ENCODE measurements at regions not wholly inside any gene's neighbourhood (a gene's known extent, or its start where the extent isn't known, plus 50 kb on each side); places are given as distances from the start of the nearest gene placed in this dataset.

DNA sequence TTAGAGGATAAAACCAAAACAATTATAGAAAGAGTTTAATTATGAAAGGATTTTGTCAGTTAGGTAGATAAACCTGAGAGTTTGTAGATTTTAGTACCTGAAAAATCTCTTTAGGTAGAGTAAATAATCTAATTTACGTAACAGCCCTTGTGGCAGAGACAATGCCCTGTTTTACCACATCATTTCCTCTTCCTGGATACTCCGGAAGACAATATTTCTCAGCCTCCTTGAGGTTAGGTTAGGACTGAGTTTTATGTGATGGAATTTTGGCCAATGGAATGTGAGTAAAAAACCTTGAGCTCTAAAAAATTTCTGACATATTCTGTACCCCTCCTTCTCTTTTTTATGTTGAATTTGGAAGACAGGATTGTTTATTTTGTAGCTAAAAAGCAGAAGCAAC lies 50.7 kb upstream of the TPRG1 start:
- Mint-ChIP-seq H3K4me3 (peak overlapping the region; percentile 76 to 88), H3K27ac (peak overlapping the region; percentile 92 to 99), H3K9me3 (peaks cover 0 to 11% of the 10 kb centered on the region in 2 donors), H3K27me3 (no peaks in the 10 kb centered on the region), H3K36me3 (ENCODE audit: insufficient read depth) (peaks cover 6% of the 10 kb centered on the region), H3K4me1 (ENCODE audit: low read depth in 2 of 2) (peaks cover 8 to 42% of the 10 kb centered on the region in 2 donors)
- ATAC-seq (replicated peaks) (peak; percentile 88), DNase-seq (no peak)
